Mesenchymal stem cell (in vitro differentiated cells and primary cell): ENCODE measurements at regions not wholly inside any gene's neighbourhood (a gene's known extent, or its start where the extent isn't known, plus 50 kb on each side); places are given as distances from the start of the nearest gene placed in this dataset.
A peak's percentile ranks its signal among the peaks of the same experiment; 100 is the strongest.
"Not testable (repeated sequence)": the region's sequence is repeated elsewhere in the genome, so short reads cannot be mapped to it uniquely, and the experiment has no call there.

ENCODE experiments used
- DNase-seq: peaks from one replicate; pipeline ENCODE4 v3.0.0-alpha.2; 2013
- H2AFZ ChIP-seq: one replicate; pipeline ENCODE4 v1.6.1; 2013; ENCODE audit warnings: low read depth, mild to moderate bottlenecking, control low read depth, inconsistent platforms, low read length, moderate library complexity
- H2AK5ac ChIP-seq: 2 replicates; pipeline ENCODE4 v1.6.1; 2013; ENCODE audit warnings: low read length, moderate library complexity, mild to moderate bottlenecking, inconsistent platforms; ENCODE audit not compliant: severe bottlenecking
- H2BK120ac ChIP-seq: one replicate; pipeline ENCODE4 v1.6.1; 2013; ENCODE audit warnings: low read depth, mild to moderate bottlenecking, inconsistent platforms, low read length, moderate library complexity
- H2BK12ac ChIP-seq, 2 experiments: one replicate each; pipeline ENCODE4 v1.6.1; 2013; ENCODE audit warnings: inconsistent platforms in 2 of 2, low read length in 2 of 2, mild to moderate bottlenecking in 2 of 2, moderate library complexity in 2 of 2, control low read depth in 1 of 2
- H2BK15ac ChIP-seq: one replicate; pipeline ENCODE4 v1.6.1; 2013; ENCODE audit warnings: mild to moderate bottlenecking, low read depth, inconsistent platforms; ENCODE audit not compliant: poor library complexity, severe bottlenecking
- H2BK5ac ChIP-seq: 2 replicates; pipeline ENCODE4 v1.6.1; 2013; ENCODE audit warnings: low read depth, mild to moderate bottlenecking, low read length, control low read depth, inconsistent platforms; ENCODE audit not compliant: poor library complexity, severe bottlenecking
- H3K14ac ChIP-seq, 2 experiments: one replicate each; pipeline ENCODE4 v1.6.1; 2013; ENCODE audit warnings: inconsistent platforms in 2 of 2, low read length in 2 of 2, control low read depth in 1 of 2, mild to moderate bottlenecking in 1 of 2, moderate library complexity in 1 of 2
- H3K18ac ChIP-seq, 2 experiments: one replicate each; pipeline ENCODE4 v1.6.1; 2013; ENCODE audit warnings: inconsistent platforms in 2 of 2, low read length in 2 of 2, control low read depth in 1 of 2, low read depth in 1 of 2, mild to moderate bottlenecking in 1 of 2
- H3K23ac ChIP-seq, 2 experiments: one replicate each; pipeline ENCODE4 v1.6.1; 2013; ENCODE audit warnings: inconsistent platforms in 2 of 2, low read length in 2 of 2, mild to moderate bottlenecking in 2 of 2, moderate library complexity in 2 of 2, control low read depth in 1 of 2
- H3K27ac ChIP-seq: 2 replicates; pipeline ENCODE4 v1.5.1; 2013; ENCODE audit warnings: mild to moderate bottlenecking, moderate library complexity, low read length, control low read depth, inconsistent platforms; ENCODE audit not compliant: poor library complexity, severe bottlenecking
- H3K27me3 ChIP-seq, 2 experiments: 2 replicates each; pipeline versions ENCODE4 v1.6.1 to v1.7.0; 2013; ENCODE audit warnings: low read length in 2 of 2, mild to moderate bottlenecking in 2 of 2, moderate library complexity in 2 of 2, control low read depth in 1 of 2, inconsistent platforms in 1 of 2; ENCODE audit not compliant: control insufficient read depth in 1 of 2, insufficient read depth in 1 of 2
- H3K36me3 ChIP-seq, 2 experiments: 2 replicates each; pipeline versions ENCODE4 v1.6.1 to v1.7.0; 2013; ENCODE audit warnings: low read length in 2 of 2, control low read depth in 1 of 2, inconsistent platforms in 1 of 2, low read depth in 1 of 2, mild to moderate bottlenecking in 1 of 2; ENCODE audit not compliant: insufficient read depth in 2 of 2, control insufficient read depth in 1 of 2
- H3K4ac ChIP-seq, 2 experiments: one replicate each; pipeline ENCODE4 v1.6.1; 2013; ENCODE audit warnings: inconsistent platforms in 2 of 2, low read length in 2 of 2, mild to moderate bottlenecking in 2 of 2, moderate library complexity in 2 of 2, control low read depth in 1 of 2, low read depth in 1 of 2
- H3K4me1 ChIP-seq: 2 replicates; pipeline ENCODE4 v1.6.1; 2013; ENCODE audit warnings: low read depth, low read length, control low read depth; ENCODE audit not compliant: control insufficient read depth, insufficient read depth
- H3K4me2 ChIP-seq: 2 replicates; pipeline ENCODE4 v1.6.1; 2013; ENCODE audit warnings: low read length, mild to moderate bottlenecking, inconsistent platforms; ENCODE audit not compliant: poor library complexity, severe bottlenecking
- H3K4me3 ChIP-seq, 2 experiments: 2 replicates each; pipeline versions ENCODE4 v1.5.1 to v1.7.0; 2013; ENCODE audit warnings: low read length in 2 of 2, mild to moderate bottlenecking in 2 of 2, control low read depth in 1 of 2, low read depth in 1 of 2; ENCODE audit not compliant: insufficient read depth in 1 of 2
- H3K79me1 ChIP-seq: replicated peaks from 2 replicates; pipeline ENCODE4 v1.6.1; 2013; ENCODE audit warnings: mild to moderate bottlenecking, control low read depth, low read length, inconsistent platforms; ENCODE audit not compliant: poor library complexity, severe bottlenecking
- H3K9ac ChIP-seq: 2 replicates; pipeline ENCODE4 v1.7.0; 2013; ENCODE audit warnings: mild to moderate bottlenecking, low read length, moderate library complexity
- H3K9me3 ChIP-seq: 2 replicates; pipeline ENCODE4 v1.7.0; 2013; ENCODE audit warnings: mild to moderate bottlenecking, low read length; ENCODE audit not compliant: control insufficient read depth
- H4K8ac ChIP-seq: one replicate; pipeline ENCODE4 v1.6.1; 2013; ENCODE audit warnings: inconsistent platforms, mild to moderate bottlenecking, low read length, moderate library complexity
- H4K91ac ChIP-seq: one replicate; pipeline ENCODE4 v1.6.1; 2013; ENCODE audit warnings: mild to moderate bottlenecking, low read length, inconsistent platforms
- whole genome bisulfite sequencing: methylation state at CpG from one replicate; pipeline ENCODE4 v1.1.7; 2013; ENCODE audit warnings: mixed read lengths; 5-methylcytosine and 5-hydroxymethylcytosine counted together

- WGBS, result 80% methylated on average over 1 of the region's 1 CpG
- H3K14ac ChIP-seq, result no peak overlapping the region
- no peak overlapping the region for H4K91ac ChIP-seq
- no peaks in the 10 kb centered on the region for H3K4me1 ChIP-seq
- no peak overlapping the region for H4K8ac ChIP-seq
- H2BK5ac ChIP-seq, result no peak overlapping the region
- H2BK12ac ChIP-seq, result no peak overlapping the region
- H3K36me3 ChIP-seq, result no peaks in the 10 kb centered on the region
- no peak overlapping the region for H3K4me2 ChIP-seq
- DNase-seq, result no peak
- no peak overlapping the region for H3K4me3 ChIP-seq
- no peak overlapping the region for H3K18ac ChIP-seq
- H3K9ac ChIP-seq, result no peak overlapping the region
- H2BK120ac ChIP-seq, result no peak overlapping the region
- H3K23ac ChIP-seq, result no peak overlapping the region
- H3K27ac ChIP-seq, result no peak overlapping the region
- no peaks in the 10 kb centered on the region for H3K27me3 ChIP-seq
- H3K4ac ChIP-seq, result no peak overlapping the region
- no peak overlapping the region for H2AK5ac ChIP-seq
- H2AFZ ChIP-seq, result no peak overlapping the region
- no peak overlapping the region for H2BK15ac ChIP-seq
- no peaks in the 10 kb centered on the region for H3K79me1 ChIP-seq
- peaks cover 38% of the 10 kb centered on the region for H3K9me3 ChIP-seq
Observed at GRCh38 chr10:22071332-22071731, 67.8 kb upstream of the DNAJC1 start.

GRCh38 chr10:22067091-22067490, 63.6 kb upstream of the DNAJC1 start:
- DNase-seq, result no peak
- Histone ChIP-seq H2BK15ac (no peak overlapping the region), H3K4me1 (no peaks in the 10 kb centered on the region), H3K9ac (no peak overlapping the region), H2AK5ac (no peak overlapping the region), H4K91ac (no peak overlapping the region), H3K14ac (no peak overlapping the region), H3K23ac (no peak overlapping the region), H2BK120ac (no peak overlapping the region), H2BK12ac (no peak overlapping the region), H3K4me3 (no peak overlapping the region), H3K18ac (no peak overlapping the region), H3K27ac (no peak overlapping the region), H3K79me1 (no peaks in the 10 kb centered on the region), H3K27me3 (no peaks in the 10 kb centered on the region), H3K9me3 (peaks cover 31% of the 10 kb centered on the region), H4K8ac (no peak overlapping the region), H3K36me3 (no peaks in the 10 kb centered on the region), H2AFZ (no peak overlapping the region), H2BK5ac (no peak overlapping the region), H3K4me2 (no peak overlapping the region), H3K4ac (no peak overlapping the region)
- 100% methylated on average over 1 of the region's 1 CpG for WGBS

- H2AFZ ChIP-seq, H2BK15ac ChIP-seq, DNase-seq, H4K91ac ChIP-seq, H3K14ac ChIP-seq, H3K27me3 ChIP-seq, H3K18ac ChIP-seq, H4K8ac ChIP-seq, H2BK5ac ChIP-seq, H3K9me3 ChIP-seq, H3K36me3 ChIP-seq, H3K4me1 ChIP-seq, H2AK5ac ChIP-seq, H2BK12ac ChIP-seq, H3K4me2 ChIP-seq, H2BK120ac ChIP-seq, H3K23ac ChIP-seq, H3K4me3 ChIP-seq, H3K4ac ChIP-seq, H3K27ac ChIP-seq, H3K79me1 ChIP-seq, H3K9ac ChIP-seq: not testable (repeated sequence)
- WGBS, result 74% methylated on average over 6 of the region's 6 CpGs
Observed at GRCh38 chr10:22060984-22061383, 57.5 kb upstream of the DNAJC1 start.

- Histone ChIP-seq H4K8ac (no peak overlapping the region), H2BK5ac (no peak overlapping the region), H4K91ac (no peak overlapping the region), H3K4me1 (peaks cover 2% of the 10 kb centered on the region), H3K14ac (no peak overlapping the region), H2AFZ (no peak overlapping the region), H3K27me3 (no peaks in the 10 kb centered on the region), H3K4ac (no peak overlapping the region), H2BK15ac (no peak overlapping the region), H3K4me2 (no peak overlapping the region), H2BK12ac (no peak overlapping the region), H3K36me3 (no peaks in the 10 kb centered on the region), H3K4me3 (no peak overlapping the region), H2AK5ac (no peak overlapping the region), H3K23ac (no peak overlapping the region), H3K9ac (no peak overlapping the region), H2BK120ac (no peak overlapping the region), H3K18ac (no peak overlapping the region), H3K27ac (no peak overlapping the region), H3K79me1 (no peaks in the 10 kb centered on the region), H3K9me3 (peaks cover 14% of the 10 kb centered on the region)
- peak; percentile 45 for DNase-seq
- WGBS, result no CpG with 5 or more reads among the region's 2 CpGs
Observed at GRCh38 chr10:22058201-22058600, 54.7 kb upstream of the DNAJC1 start.
